ENCODE measurements at regions not wholly inside any gene's neighbourhood (a gene's known extent, or its start where the extent isn't known, plus 50 kb on each side); places are given as distances from the start of the nearest gene placed in this dataset.

DNA sequence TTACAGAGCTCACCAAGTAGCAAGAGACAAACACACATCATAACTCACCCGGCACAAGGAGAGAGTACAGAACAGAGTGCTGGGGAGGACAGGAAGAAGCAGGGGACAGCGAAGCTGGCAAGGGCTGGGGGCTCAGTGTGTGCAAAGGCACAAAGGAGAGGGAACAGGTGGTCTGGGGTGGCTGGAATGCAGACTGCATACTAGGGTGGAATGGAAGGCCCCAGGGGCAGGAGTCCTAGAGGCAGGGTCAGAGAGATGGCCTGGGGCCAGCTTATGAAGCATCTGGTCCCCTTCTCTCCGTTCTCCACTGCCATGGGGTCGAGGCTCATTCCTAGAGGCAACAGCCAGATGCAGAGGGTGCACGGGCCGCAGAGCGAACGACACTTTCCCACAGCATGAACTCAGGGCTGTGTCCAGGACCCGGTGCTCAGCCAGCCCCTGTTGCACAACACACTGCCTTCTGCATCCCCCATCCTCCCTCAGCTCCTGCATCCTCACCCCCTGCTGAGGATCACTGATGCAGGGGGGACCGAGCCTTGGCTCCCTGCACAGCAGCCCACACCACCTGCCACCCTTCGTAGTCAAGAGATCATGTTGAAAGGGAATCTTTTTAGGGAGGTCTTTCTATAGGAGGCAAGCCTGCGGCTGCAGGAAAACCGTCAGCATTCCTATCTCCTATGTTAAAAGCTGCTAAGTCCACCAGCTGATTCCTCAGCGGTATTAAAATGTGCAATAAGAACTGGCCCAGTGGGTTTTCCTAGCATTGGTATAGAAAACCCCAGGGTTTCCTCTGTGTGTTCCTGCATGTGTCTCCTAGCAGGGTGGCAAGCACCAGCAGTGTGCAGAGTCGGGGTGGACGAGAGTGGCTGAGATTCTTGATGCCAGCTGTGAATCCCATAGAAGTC lies 293.5 kb downstream of the UACA start:
- DNase-seq = no peak

DNA sequence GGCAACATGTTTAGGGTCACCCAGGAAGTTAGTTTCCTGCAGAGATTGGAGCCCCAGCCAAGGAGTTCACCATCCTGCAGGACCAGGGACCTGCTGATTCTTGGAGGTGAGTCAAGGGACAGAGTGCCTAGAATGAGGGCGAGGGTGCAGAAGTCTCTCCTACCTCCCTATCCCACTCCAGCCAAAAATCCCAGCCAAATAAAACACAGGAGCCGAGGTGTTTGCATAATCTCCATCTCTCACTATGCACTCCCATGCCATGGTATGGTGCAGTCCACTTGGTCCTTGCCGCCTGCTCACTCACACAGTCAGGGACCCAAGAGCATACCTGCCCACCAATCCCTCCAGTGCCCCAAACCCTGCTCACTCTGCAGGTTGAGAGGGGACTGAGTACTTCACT lies 294.2 kb downstream of the UACA start:
- DNase-seq = no peak

DNA sequence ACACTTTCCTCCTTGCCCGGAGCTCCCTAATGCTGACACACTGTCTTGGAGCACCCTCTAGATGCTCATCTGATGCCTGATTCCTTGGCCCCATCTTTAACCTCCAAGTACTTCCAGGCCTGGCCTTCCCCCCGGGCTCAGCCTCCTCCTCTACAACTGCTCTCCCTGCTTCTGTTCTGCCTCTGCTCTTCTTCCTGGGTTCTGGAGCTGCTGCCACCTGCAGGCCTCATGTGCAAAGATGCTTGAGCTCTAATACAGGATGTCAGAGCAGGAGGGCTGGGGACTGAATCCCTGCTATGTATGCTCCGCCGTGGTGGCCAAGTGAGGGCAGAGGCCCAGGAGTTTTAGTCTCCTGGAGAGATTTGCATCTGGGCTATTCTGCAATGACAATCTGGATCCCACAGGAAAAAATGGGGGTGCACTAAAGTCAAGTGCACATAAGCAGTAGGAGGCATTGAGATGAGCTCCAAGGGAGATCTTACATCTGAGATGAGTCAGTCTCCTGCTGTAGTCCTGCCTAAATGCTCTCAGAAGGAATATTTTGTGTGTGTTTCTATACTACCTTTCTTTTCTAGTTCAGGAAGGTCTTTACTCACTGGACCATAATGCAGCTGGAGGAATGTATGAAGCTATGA lies 296.3 kb downstream of the UACA start:
- peak in 1 of 2 donors; percentile 58 for DNase-seq

DNA sequence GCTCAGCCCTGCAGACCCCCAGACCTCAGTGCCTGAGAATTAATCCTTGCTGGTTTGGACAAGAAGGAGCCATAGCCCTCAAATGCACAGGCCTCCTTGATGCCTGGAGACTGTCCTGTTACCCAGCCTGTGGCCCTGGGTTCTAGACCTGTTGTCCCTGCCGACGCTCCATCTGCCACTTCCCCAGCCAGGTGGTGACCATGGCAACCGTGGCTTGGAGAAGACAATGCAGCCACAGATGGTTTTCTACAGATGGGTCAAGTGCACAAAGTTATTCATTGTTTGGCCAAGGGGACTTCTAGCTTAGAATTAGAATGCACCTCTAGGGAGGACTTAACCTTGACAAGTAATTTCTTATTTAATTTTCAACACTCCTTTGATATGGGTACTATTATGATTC lies 297.1 kb downstream of the UACA start:
- no peak for DNase-seq

DNA sequence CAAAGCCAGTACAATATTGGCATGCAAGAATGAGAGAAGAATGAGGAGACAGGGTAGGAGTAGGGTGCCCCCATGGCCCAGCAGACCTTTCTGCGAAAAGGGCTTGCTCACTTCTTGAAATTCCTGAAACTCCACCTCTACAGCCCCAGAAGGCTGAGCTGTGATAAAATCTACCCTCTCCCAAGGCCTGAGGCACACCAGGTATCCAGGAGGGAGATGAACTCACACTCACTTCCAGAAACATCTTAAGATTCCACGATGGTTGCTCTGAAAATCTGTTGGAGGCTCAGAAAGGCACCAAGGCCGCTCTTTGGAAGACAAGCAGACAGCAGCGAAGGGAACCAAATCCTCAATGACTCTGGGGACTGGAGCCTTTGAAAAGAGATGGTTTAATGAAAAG lies 297.5 kb downstream of the UACA start:
- DNase-seq = no peak

DNA sequence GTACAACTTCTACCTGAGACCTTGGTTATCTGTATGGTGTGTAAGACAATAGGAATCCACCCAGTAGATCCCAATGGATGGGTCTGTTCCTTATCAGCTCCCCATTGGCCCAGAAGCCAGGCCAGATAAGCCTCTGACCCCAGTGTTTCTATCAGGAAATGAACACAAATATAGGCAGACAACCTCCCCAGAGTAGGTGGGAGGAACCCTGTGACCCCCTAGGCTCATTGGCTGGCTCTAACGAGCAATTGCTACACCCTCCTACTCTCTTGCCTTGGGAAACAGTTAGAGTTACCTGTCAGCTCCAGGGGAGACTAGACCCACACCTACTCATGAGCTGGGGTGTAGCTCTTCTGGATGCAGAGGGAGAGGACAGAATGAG lies 299.9 kb downstream of the UACA start:
- peak; percentile 52 to 78 for DNase-seq

DNA sequence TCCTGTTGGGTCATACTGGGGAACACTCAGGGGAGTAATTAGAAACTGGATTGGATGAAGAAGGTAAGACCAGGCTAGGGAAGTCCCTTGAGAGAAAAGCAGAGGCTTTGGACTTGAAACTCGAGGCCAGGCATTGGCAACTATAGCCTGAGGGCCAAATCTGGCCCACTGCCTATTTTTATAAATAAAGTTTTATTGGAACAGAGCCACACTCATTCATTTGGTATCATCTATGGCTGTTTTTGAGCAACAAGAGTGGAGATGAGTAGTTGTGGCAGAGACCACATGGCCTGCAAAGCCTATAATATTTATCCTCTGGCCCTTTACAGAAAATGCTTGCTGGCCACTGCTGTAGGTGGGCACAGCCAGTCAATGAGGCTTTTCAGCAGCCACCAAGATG lies 301.4 kb downstream of the UACA start:
- no peak for DNase-seq

DNA sequence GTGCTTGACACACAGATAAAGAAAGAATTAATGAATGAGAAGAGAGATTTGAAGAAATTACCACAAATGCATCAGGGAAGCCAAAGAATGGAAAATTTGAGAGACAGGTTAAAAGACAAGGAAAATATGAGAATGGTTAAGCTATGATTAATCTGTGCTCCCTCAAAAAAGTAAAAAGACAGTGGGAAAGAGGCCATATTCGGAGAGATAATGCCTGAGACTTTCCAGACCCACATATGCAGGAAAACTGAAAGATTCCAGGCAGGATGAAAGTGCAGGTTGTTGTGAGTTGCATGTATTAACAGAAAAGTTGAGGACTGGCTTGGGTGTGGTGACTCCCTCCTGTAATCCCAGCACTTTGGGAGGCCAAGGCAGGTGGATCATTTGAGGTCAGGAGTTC lies 302.3 kb downstream of the UACA start:
- DNase-seq = no peak

DNA sequence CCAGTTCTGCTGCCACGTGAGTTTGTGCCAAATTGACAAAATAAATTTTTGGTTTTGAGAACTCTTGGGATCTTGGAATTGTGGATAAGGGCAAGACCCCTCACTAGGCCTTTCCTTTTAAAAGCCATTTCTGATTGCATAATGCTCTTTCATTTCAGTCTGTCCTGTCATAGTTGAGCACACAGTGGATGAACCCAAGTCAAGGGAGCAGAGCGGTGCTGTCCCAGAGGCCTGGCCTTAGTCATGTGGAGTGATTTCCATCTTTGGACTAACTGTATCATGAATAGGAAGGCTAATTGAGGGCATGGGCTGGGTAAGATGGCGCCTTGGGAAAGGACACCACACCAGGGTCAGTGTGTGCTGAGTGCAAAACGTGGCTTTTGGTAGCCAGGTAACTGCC lies 304.0 kb downstream of the UACA start:
- no peak for DNase-seq

DNA sequence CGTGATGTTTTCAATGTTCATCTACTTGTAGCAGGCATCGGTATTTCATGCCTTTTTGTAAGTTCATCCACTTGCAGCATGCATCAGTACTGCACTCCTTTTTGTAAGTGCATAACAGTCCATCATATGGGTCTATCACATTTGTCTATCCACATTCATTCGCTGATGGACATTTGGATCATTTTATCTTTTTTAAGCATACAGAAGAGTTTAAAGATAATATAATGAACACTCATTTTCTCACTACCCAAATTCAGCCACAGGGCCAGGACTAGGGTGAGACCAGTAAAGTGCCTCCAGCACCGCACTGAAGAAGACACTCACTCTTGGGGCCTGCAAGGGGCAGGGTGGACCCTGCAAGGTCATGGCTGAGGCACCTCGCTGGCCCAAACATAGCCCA lies 309.6 kb downstream of the UACA start:
- no peak for DNase-seq

DNA sequence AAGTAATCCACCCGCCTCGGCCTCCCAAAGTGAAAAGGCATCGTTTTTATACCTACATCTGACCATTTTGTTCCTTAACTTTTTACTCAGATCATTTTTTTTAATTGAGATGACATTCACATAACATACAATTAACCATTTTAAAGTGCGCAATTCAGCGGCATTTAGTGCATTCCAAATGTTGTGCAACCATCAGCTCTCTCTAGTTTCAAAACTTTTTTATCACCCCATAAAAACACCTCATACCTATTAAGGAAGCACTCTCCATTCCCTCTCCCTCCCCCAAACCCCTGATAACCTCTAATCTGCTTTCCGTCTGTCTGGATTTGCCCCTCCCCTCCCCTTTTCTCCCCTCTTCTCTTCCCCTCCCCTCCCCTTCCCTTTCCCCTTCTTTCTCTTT lies 310.1 kb downstream of the UACA start:
- DNase-seq = no peak

DNA sequence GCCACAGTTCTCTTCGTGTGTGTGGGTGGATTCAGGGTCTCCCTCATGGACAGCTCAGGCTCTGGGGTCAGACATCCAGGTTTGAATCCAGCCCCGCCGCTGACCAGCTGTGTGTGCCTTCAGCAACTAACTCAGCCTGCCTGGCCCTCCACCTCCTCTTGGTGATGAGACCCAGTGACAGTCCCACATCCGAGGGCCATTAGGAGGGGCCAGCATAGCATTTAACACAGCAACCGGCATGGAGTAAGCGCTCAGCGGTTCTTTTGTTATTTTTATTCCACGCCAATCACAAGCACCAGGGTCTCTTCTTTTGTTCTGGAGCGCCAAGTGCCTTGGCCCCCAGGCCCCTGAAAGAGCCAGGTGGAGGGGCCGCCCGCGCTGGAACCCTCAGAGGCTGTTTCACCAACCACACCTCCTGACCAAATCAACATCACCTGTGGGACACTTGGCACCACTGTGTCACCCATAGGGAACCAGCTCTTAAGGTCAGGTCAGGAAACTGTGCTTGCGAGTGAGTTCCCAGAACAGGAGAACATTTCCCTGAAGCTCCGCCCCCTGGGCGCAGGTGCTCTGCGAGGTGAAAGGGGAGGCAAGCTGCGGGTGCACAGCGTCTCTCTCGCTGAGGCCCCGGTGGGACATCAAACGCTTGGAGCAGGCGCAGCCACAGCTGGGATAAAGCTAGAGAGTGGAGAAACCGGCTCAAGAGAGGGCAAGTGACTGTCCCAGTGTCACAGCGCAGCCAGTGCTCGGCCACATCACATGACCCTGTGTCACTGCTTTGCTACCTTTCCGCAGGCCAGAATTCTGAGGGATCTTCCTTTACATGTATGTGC lies 311.3 kb downstream of the UACA start:
- DNase-seq = no peak

DNA sequence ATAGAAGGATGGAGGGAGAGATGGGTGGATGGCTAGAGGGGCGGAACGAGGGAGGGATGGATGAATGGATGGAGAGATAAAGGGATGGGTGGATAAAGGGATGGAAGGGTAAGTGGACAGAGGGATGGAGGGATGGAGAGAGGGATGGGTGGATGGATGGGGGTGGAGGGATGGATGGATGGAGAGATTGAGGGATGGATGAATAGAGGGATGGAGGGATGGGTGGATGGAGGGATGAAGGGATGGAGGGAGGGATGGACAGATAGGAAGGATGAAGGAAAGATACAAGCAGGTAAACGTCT lies 313.3 kb downstream of the UACA start:
- no peak for DNase-seq

DNA sequence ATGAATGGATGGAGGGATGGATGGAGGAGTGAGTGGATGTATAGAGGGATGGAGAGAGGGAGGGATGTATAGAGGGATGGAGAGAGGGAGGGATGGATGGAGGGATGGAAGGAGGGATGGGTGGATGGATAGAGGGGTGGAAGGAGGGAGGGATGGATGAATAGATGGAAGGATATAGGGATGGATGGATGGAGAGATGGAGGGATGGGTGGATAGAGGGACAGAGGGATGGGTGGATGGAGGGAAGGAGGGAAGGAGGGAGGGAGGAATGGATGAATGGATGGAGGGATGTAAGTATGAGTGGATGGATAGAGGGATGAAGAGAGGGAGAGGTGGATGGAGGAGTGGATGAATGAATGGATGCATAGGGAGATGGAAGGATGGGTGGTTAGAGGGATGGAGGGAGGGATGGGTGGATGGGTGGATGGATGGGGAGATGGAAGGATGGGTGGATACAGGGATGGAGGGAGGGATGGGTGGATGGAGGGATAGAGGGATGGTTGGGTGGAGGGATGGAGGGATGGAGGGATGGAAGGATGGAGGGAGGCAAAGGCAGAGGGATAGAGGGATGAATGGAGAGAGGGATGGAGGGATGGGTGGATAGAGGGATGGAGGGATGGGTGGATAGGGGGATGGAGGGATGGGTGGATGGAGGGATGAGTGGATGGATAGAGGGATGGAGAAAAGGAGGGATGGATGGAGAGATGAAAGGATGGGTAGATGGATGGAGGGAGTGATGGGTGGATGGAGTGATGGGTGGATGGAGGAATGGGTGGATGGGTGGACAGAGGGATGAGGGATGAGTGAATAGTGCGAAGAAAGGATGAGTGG lies 313.8 kb downstream of the UACA start:
- DNase-seq = no peak

DNA sequence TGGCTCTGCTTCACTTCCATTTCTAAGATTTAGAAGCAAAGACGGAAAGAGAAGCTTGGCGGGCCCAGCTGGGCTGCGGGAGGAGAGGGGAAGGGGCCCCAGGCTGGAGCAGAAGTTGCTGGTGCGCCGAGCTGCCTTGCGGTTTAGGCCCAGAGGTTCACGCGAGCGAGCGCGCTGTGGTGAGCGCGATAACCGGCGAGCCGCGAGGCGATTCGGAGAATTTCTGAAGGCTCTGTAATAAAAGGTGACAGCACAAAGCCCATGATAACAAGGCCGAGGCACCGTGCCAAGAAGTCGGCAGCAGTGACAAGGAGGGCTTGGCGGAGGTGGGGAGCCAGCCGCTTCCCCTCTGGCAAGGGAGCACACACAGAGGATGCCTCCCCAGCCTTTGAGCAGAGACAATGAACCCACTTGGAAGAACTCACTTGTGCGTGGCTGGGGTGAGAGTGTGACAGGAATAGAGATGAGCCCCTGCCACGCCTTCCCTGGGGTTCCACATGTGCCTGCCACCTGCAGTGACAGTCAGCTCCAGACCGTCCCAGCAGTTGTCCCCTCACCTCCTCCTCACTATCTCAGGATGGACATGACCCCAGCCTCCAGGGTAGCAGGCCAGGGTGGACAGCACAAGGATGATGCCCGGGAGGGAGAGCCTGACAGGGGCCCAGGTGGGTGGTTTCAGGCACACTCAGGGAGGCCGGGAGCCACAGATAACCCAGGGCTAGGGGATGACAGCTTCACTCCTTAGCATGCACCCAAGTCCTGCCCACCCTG lies 315.2 kb downstream of the UACA start:
- DNase-seq = peak; percentile 17 to 24

DNA sequence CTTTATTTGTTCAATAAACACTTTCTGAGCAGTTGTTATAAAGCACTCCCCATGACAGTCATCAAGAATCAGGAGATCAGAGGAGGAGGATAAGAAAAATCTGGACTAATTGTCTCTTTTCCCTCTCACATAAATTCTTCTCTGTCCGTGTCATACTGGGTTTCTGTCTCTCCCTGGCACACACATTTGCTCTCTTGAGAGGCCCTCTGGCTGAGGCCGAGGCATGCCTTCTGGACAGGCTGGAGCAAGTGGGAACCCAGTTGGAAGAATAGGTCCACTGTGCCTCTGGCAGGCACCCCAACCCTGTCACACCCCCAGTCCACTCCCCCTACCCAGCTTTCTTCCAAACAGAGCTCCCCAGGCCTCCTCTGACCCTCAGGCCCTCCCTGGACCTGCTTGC lies 315.8 kb downstream of the UACA start:
- DNase-seq = no peak

DNA sequence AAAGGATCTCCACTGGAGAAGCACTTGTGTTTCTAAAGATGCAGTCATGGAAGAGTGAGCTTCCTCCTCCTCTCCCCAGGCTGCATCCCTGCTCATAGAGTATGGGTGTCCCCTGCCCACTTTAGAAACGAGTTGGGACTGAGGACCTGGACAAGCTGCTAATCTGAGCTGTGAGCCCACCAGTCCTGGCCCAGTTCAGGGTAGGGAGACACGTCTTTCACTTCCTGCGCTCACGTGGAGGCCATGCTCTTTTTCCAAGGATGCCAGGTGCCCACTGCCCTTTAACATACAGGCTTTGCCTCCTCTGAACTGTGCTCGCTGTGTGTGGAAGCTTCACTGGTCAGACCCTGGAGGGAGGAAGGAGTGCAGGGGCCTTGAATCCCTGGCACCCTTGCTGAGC lies 316.3 kb downstream of the UACA start:
- no peak for DNase-seq

DNA sequence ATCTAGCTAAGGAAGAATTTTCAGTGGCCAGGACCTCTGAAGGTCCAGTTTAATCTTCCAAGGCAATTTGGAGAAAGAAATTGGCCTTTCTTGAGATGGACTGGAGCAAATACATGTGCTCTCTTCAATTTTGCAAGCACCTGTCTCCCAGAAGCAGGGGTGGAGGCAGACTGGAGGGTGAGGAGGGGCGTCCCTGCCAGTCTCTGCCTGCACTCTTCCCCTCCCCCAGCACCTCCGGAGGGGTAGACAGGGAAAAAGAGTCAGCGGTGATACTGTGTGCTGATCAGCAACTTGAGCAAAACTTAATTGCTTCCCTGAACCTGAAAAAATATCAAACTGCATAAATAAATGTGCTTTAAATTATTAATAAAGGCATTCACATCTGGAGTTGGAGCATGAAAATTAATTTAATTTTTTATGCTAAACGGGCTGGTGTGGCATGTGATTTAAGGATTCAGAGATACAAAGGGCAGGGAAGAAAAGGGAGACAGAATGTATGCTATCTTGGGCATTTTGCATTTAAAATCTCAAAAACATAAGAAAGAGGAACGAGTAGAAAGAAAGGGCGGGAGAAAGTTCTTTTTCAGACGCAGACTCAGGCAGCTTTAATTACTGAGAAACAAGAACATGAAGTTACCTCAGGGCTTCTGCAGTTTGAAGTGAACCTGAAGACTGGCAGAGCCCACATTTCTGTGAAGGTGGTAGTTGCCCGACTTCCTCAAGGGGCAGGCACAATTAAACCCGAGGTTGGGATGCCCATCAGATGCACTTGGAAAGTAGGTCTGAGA lies 319.7 kb downstream of the UACA start:
- DNase-seq = no peak

DNA sequence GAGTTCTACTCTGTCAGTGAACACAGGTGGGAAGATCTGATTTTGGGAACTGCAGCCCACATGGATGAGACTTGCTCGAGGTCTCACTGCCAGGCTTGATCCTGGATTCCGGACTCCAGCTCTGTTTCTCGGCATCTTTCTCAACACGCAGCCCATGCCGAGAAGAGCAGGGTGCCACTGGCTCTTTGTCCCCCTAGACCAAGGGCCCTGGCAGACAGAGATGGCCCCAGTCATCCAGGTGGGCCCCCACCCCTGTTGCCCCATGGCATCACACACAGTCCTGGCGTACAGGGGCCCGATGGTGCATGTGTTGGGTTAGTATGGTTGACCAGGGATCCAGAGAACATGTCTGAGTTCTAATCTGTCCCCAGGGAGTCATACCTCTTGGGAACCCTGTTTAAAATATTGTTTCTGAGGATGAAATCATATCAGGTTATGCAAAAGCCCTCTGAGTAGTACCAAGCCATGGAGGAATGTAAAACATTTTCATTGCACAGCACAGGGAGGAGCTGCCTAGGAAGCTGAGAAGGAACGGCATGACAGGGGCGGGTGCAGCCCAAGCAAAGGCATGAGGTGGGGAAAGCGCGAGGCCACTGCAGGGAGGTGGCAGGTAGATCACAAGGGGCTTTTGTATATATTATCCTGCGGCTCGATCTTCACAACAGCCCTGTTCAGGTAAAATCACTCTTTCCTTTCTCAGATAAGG lies 320.6 kb downstream of the UACA start:
- DNase-seq = no peak

DNA sequence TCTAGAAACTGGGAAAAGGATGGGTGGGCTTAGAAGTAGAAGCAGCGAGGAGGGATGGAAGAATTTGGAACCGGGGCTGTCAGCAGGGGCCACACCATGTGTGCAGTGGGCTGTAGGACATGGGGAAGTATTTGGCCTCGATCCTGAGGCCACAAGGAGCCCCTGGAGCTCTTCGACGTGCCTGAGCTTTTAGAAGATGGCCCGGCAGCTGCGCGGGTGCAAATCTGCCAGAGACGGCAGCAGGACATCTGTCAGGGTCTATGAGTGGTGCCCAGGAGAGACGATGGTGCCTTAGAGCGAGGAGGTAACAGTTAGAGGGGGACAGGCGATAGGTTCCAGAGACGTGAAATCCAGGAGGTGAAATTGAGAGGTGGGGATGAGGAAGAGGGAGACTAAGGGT lies 321.1 kb downstream of the UACA start:
- DNase-seq = no peak

All from inflammatory macrophage (primary cell).